ENCODE measurements at regions not wholly inside any gene's neighbourhood (a gene's known extent, or its start where the extent isn't known, plus 50 kb on each side); places are given as distances from the start of the nearest gene placed in this dataset.
"Not testable (repeated sequence)": the region's sequence is repeated elsewhere in the genome, so short reads cannot be mapped to it uniquely, and the experiment has no call there.

GRCh38 chr5:87588316-87588715 lies 175.6 kb upstream of the CCNH start:
- no peaks in the 10 kb centered on the region for H4K20me1 ChIP-seq (ENCODE audit: insufficient read depth)
- no peaks in the 10 kb centered on the region for H3F3A ChIP-seq (ENCODE audit: insufficient read depth, low read length, poor library complexity, severe bottlenecking)
- no peak overlapping the region for H3K4me2 ChIP-seq (ENCODE audit: low read length)
- no peak overlapping the region for H3K4me3 ChIP-seq (ENCODE audit: low read length)
- no peak overlapping the region for H2AFZ ChIP-seq (ENCODE audit: low read depth, low read length)
- no peaks in the 10 kb centered on the region for H3K36me3 ChIP-seq (ENCODE audit: insufficient read depth, low read length)
- no peak for TF ChIP-seq SMC3 (conservative IDR thresholded peaks at IDR 0.05; ENCODE audit: poor library complexity)
- no peak for TF ChIP-seq MXI1 (conservative IDR thresholded peaks at IDR 0.05; ENCODE audit: poor library complexity, severe bottlenecking)
- TF ChIP-seq TAF1 (IDR thresholded peaks at IDR 0.05; ENCODE audit: low read depth), result no peak
- no peak for TF ChIP-seq POLR2AphosphoS5 (IDR thresholded peaks at IDR 0.05)
- no peak for TF ChIP-seq REST (IDR thresholded peaks at IDR 0.05; ENCODE audit: borderline replicate concordance)
- no peak for TF ChIP-seq RAD21 (conservative IDR thresholded peaks at IDR 0.05)
- TF ChIP-seq EZH2 (IDR thresholded peaks at IDR 0.05; ENCODE audit: borderline replicate concordance, insufficient read depth, low read length, poor library complexity, severe bottlenecking), result no peak
- TF ChIP-seq CTCF (IDR thresholded peaks at IDR 0.05; ENCODE audit: poor library complexity, severe bottlenecking), result no peak
- TF ChIP-seq EP300 (conservative IDR thresholded peaks at IDR 0.05; ENCODE audit: poor library complexity, severe bottlenecking), result no peak
- H3K27ac ChIP-seq (ENCODE audit: low read length), result no peak overlapping the region
- H3K79me2 ChIP-seq (replicated peaks; ENCODE audit: insufficient read depth, low read length), result no peaks in the 10 kb centered on the region
- H3K27me3 ChIP-seq (ENCODE audit: insufficient read depth, low read depth, low read length), result no peaks in the 10 kb centered on the region
- H3K9me2 ChIP-seq (ENCODE audit: insufficient read depth, low read length), result no peaks in the 10 kb centered on the region
- H3K9me3 ChIP-seq (ENCODE audit: low read length), result no peaks in the 10 kb centered on the region
- no peak overlapping the region for H3K9ac ChIP-seq (ENCODE audit: low read length)

GRCh38 chr5:87583704-87584103 lies 171.0 kb upstream of the CCNH start:
- H3K4me2 ChIP-seq (ENCODE audit: low read length); H2AFZ ChIP-seq (ENCODE audit: low read depth, low read length); H3K4me3 ChIP-seq (ENCODE audit: low read length); H3F3A ChIP-seq (ENCODE audit: insufficient read depth, low read length, poor library complexity, severe bottlenecking); H4K20me1 ChIP-seq (ENCODE audit: insufficient read depth); H3K36me3 ChIP-seq (ENCODE audit: insufficient read depth, low read length); H3K27ac ChIP-seq (ENCODE audit: low read length); H3K9me3 ChIP-seq (ENCODE audit: low read length); H3K9ac ChIP-seq (ENCODE audit: low read length); H3K27me3 ChIP-seq (ENCODE audit: insufficient read depth, low read depth, low read length); H3K79me2 ChIP-seq (replicated peaks; ENCODE audit: insufficient read depth, low read length); H3K9me2 ChIP-seq (ENCODE audit: insufficient read depth, low read length): not testable (repeated sequence)

- H3K9ac ChIP-seq (ENCODE audit: low read length), result no peak overlapping the region
- no peaks in the 10 kb centered on the region for H3K79me2 ChIP-seq (replicated peaks; ENCODE audit: insufficient read depth, low read length)
- no peaks in the 10 kb centered on the region for H3K36me3 ChIP-seq (ENCODE audit: insufficient read depth, low read length)
- no peaks in the 10 kb centered on the region for H3K9me3 ChIP-seq (ENCODE audit: low read length)
- H3K4me3 ChIP-seq (ENCODE audit: low read length), result no peak overlapping the region
- TF ChIP-seq EZH2 (IDR thresholded peaks at IDR 0.05; ENCODE audit: borderline replicate concordance, insufficient read depth, low read length, poor library complexity, severe bottlenecking) (no peak), CTCF (IDR thresholded peaks at IDR 0.05; ENCODE audit: poor library complexity, severe bottlenecking) (no peak), EP300 (conservative IDR thresholded peaks at IDR 0.05; ENCODE audit: poor library complexity, severe bottlenecking) (no peak), REST (IDR thresholded peaks at IDR 0.05; ENCODE audit: borderline replicate concordance) (no peak), MXI1 (conservative IDR thresholded peaks at IDR 0.05; ENCODE audit: poor library complexity, severe bottlenecking) (no peak), SMC3 (conservative IDR thresholded peaks at IDR 0.05; ENCODE audit: poor library complexity) (no peak), TAF1 (IDR thresholded peaks at IDR 0.05; ENCODE audit: low read depth) (no peak), RAD21 (conservative IDR thresholded peaks at IDR 0.05) (no peak), POLR2AphosphoS5 (IDR thresholded peaks at IDR 0.05) (no peak)
- H3K9me2 ChIP-seq (ENCODE audit: insufficient read depth, low read length), result no peaks in the 10 kb centered on the region
- H3K4me2 ChIP-seq (ENCODE audit: low read length), result no peak overlapping the region
- H3K27ac ChIP-seq (ENCODE audit: low read length), result no peak overlapping the region
- H3K27me3 ChIP-seq (ENCODE audit: insufficient read depth, low read depth, low read length), result no peaks in the 10 kb centered on the region
- no peak overlapping the region for H2AFZ ChIP-seq (ENCODE audit: low read depth, low read length)
- H3F3A ChIP-seq (ENCODE audit: insufficient read depth, low read length, poor library complexity, severe bottlenecking), result no peaks in the 10 kb centered on the region
- no peaks in the 10 kb centered on the region for H4K20me1 ChIP-seq (ENCODE audit: insufficient read depth)
Observed at GRCh38 chr5:87582149-87582548, 169.4 kb upstream of the CCNH start.

All from neural cell (in vitro differentiated cells).